H1 (cell line): ENCODE measurements at regions not wholly inside any gene's neighbourhood (a gene's known extent, or its start where the extent isn't known, plus 50 kb on each side); places are given as distances from the start of the nearest gene placed in this dataset.

Experiments used
- CHD2 ChIP-seq: IDR thresholded peaks from 2 replicates; pipeline ENCODE4 v1.6.1; 2012; ENCODE audit warnings: low read length, improper control_type of control experiment
- CHD7 ChIP-seq: fragments of 300-600 bp; sonication (generic); IDR thresholded peaks from 2 replicates; pipeline ENCODE4 v1.7.1; 2012; ENCODE audit warnings: low read length, moderate library complexity, mild to moderate bottlenecking, inconsistent platforms; ENCODE audit not compliant: insufficient replicate concordance
- EP300 ChIP-seq, 2 experiments: IDR thresholded peaks; 1 replicate in 1 of 2; 2 replicates in 1 of 2; pipeline ENCODE4 v1.6.1; 2011 to 2012; ENCODE audit warnings: low read depth in 2 of 2, low read length in 2 of 2, mild to moderate bottlenecking in 2 of 2, borderline replicate concordance in 1 of 2, inconsistent platforms in 1 of 2, moderate library complexity in 1 of 2
- FOSL1 ChIP-seq: IDR thresholded peaks from 2 replicates; pipeline ENCODE4 v1.6.1; 2011; ENCODE audit warnings: mild to moderate bottlenecking, low read depth, low read length, moderate library complexity; ENCODE audit not compliant: insufficient read depth
- HDAC2 ChIP-seq, 2 experiments: fragments of 300-600 bp in 1 of 2; sonication (generic) in 1 of 2; IDR thresholded peaks; 2 replicates each; pipeline ENCODE4 v1.6.1; 2011 to 2012; ENCODE audit warnings: low read depth in 2 of 2, low read length in 2 of 2, mild to moderate bottlenecking in 2 of 2, moderate library complexity in 2 of 2, borderline replicate concordance in 1 of 2, inconsistent platforms in 1 of 2
- POLR2AphosphoS5 ChIP-seq: IDR thresholded peaks from 2 replicates; pipeline ENCODE4 v1.6.1; 2011; ENCODE audit warnings: low read depth, low read length
- TEAD4 ChIP-seq: IDR thresholded peaks from 2 replicates; pipeline ENCODE4 v1.6.1; 2012; ENCODE audit warnings: low read depth, low read length, inconsistent platforms, mixed read lengths

GRCh38 chr9:118483677-118484076 is 779.5 kb downstream of the TLR4 start (continued):
- TF ChIP-seq CHD7 (no peak), EP300 (IDR thresholded peaks at IDR 0.05; ENCODE audit: borderline replicate concordance in 1 of 2, low read depth in 2 of 2, low read length in 2 of 2) (no peak), POLR2AphosphoS5 (no peak), HDAC2 (IDR thresholded peaks at IDR 0.05; ENCODE audit: borderline replicate concordance in 1 of 2, low read depth in 2 of 2, low read length in 2 of 2) (no peak), CHD2 (no peak), FOSL1 (no peak), TEAD4 (no peak)
